ENCODE measurements at regions not wholly inside any gene's neighbourhood (a gene's known extent, or its start where the extent isn't known, plus 50 kb on each side); places are given as distances from the start of the nearest gene placed in this dataset.

GRCh38 chr6:6919173-6919572 lies 188.6 kb upstream of the RREB1 start:
- H3K9ac ChIP-seq (replicated peaks; ENCODE audit: extremely low read depth, insufficient read depth, low read length): no peak overlapping the region
- TF ChIP-seq MYC (IDR thresholded peaks at IDR 0.05; ENCODE audit: low read depth, low read length): no peak
- no peak for TF ChIP-seq CTCF (IDR thresholded peaks at IDR 0.05; ENCODE audit: extremely low read depth in 1 of 2, insufficient read depth in 1 of 2, low read depth in 1 of 2, low read length in 2 of 2)
- TF ChIP-seq POLR2AphosphoS5 (IDR thresholded peaks at IDR 0.05; ENCODE audit: insufficient read depth, low read depth, low read length): no peak
- TF ChIP-seq GATA2 (IDR thresholded peaks at IDR 0.05; ENCODE audit: insufficient read depth, insufficient read length, low read depth, low read length): no peak
- no peak for TF ChIP-seq MAX (IDR thresholded peaks at IDR 0.05; ENCODE audit: insufficient read depth, insufficient read length)
- no peak for TF ChIP-seq POLR2A (IDR thresholded peaks at IDR 0.05; ENCODE audit: low read depth, low read length)
- no peak for TF ChIP-seq EZH2 (IDR thresholded peaks at IDR 0.05; ENCODE audit: borderline replicate concordance, low read depth, low read length, severe bottlenecking)
- TF ChIP-seq FOS (IDR thresholded peaks at IDR 0.05; ENCODE audit: borderline replicate concordance, insufficient read depth, low read length): no peak
- TF ChIP-seq JUN (IDR thresholded peaks at IDR 0.05; ENCODE audit: borderline replicate concordance, insufficient read depth, insufficient read length, low read depth): no peak
- H3K4me3 ChIP-seq (replicated peaks in 1 of 3; ENCODE audit: insufficient read depth in 1 of 3, low read depth in 1 of 3, low read length in 3 of 3): no peak overlapping the region
- intact Hi-C loops (cut with micrococcal nuclease): no loop called here
- H3K27me3 ChIP-seq (ENCODE audit: control insufficient read depth in 2 of 2, insufficient read depth in 2 of 2, low read length in 2 of 2): no peaks in the 10 kb centered on the region
- ChIA-PET POLR2A (no interaction called here), CTCF (interaction anchor here (0.6 kb wide), 1 partner anchor 357 kb away, joined by 3 read pairs; no protein-coding TSS in a partner anchor)
- no peaks in the 10 kb centered on the region for H4K20me1 ChIP-seq (replicated peaks; ENCODE audit: control insufficient read depth, extremely low read depth, insufficient read depth, low read length)
- dilution Hi-C loops (cut with MboI; ENCODE audit: extremely low pct_ligation_motif_present, low sequenced_read_pairs): no loop called here
- BruUV-seq (replicated peaks): no TSS peak
- no peaks in the 10 kb centered on the region for H3K9me1 ChIP-seq (replicated peaks; ENCODE audit: control insufficient read depth, extremely low read depth, insufficient read depth, low read length)
- no peak for DNase-seq (ENCODE audit: low read depth, low spot score)
- no peak overlapping the region for H3K4me2 ChIP-seq (ENCODE audit: insufficient read depth, low read length)
- no peak for FAIRE-seq
- H3K9me3 ChIP-seq (replicated peaks; ENCODE audit: control insufficient read depth, insufficient read depth, low read length): no peaks in the 10 kb centered on the region
- no peaks in the 10 kb centered on the region for H3K79me2 ChIP-seq (ENCODE audit: control insufficient read depth, insufficient read depth, low read length)
- H3K27ac ChIP-seq (ENCODE audit: insufficient read depth, low read depth, low read length): no peak overlapping the region
- no peak overlapping the region for H2AFZ ChIP-seq (ENCODE audit: low read depth, low read length)
- no peaks in the 10 kb centered on the region for H3K4me1 ChIP-seq (ENCODE audit: control insufficient read depth, extremely low read depth, insufficient read depth, low read length)
- H3K36me3 ChIP-seq (ENCODE audit: control insufficient read depth in 2 of 2, extremely low read depth in 1 of 2, insufficient read depth in 2 of 2, low read length in 2 of 2): no peaks in the 10 kb centered on the region
